ENCODE measurements at regions not wholly inside any gene's neighbourhood (a gene's known extent, or its start where the extent isn't known, plus 50 kb on each side); places are given as distances from the start of the nearest gene placed in this dataset.

DNA sequence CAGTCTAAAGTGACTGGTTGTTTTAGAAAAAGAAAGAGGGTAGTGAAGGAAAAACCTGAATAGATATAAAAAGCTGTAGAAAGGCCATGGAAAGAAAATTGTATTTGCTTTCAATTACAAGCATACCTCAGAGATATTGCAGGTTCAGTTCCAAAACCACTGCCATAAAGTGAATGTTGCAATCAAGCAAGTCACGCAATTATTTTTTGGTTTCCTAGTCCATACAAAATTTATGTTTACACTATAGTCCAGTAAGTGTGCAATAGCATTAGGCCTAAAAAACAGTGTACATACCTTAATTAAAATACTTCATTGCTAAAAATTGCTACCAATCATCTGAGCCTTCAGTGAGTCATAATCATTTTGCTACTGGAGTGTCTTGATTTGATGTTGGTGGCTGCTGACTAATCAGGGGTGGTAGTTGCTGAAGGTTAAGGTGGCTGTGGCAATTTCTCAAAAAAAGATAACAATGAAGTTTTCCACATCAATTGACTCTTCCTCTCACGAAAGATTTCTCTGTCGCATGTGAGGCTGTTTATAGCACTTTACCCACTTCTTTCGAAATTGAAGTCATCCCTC is 2003.8 kb upstream of the PIK3C3 start (continued):
- TF ChIP-seq EZH2 (IDR thresholded peaks at IDR 0.05; ENCODE audit: low read depth, low read length, severe bottlenecking) (no peak), BACH1 (IDR thresholded peaks at IDR 0.05; ENCODE audit: low read length) (no peak), RXRA (IDR thresholded peaks at IDR 0.05; ENCODE audit: insufficient read depth, low read depth, low read length) (no peak), TEAD4 (IDR thresholded peaks at IDR 0.05; ENCODE audit: low read depth, low read length) (no peak), POLR2A (IDR thresholded peaks at IDR 0.05; ENCODE audit: control extremely low read depth in 1 of 2, low read depth in 2 of 2, low read length in 2 of 2) (no peak), POLR2AphosphoS5 (IDR thresholded peaks at IDR 0.05; ENCODE audit: low read depth, low read length) (no peak)
- TF ChIP-seq, protein P1, sequence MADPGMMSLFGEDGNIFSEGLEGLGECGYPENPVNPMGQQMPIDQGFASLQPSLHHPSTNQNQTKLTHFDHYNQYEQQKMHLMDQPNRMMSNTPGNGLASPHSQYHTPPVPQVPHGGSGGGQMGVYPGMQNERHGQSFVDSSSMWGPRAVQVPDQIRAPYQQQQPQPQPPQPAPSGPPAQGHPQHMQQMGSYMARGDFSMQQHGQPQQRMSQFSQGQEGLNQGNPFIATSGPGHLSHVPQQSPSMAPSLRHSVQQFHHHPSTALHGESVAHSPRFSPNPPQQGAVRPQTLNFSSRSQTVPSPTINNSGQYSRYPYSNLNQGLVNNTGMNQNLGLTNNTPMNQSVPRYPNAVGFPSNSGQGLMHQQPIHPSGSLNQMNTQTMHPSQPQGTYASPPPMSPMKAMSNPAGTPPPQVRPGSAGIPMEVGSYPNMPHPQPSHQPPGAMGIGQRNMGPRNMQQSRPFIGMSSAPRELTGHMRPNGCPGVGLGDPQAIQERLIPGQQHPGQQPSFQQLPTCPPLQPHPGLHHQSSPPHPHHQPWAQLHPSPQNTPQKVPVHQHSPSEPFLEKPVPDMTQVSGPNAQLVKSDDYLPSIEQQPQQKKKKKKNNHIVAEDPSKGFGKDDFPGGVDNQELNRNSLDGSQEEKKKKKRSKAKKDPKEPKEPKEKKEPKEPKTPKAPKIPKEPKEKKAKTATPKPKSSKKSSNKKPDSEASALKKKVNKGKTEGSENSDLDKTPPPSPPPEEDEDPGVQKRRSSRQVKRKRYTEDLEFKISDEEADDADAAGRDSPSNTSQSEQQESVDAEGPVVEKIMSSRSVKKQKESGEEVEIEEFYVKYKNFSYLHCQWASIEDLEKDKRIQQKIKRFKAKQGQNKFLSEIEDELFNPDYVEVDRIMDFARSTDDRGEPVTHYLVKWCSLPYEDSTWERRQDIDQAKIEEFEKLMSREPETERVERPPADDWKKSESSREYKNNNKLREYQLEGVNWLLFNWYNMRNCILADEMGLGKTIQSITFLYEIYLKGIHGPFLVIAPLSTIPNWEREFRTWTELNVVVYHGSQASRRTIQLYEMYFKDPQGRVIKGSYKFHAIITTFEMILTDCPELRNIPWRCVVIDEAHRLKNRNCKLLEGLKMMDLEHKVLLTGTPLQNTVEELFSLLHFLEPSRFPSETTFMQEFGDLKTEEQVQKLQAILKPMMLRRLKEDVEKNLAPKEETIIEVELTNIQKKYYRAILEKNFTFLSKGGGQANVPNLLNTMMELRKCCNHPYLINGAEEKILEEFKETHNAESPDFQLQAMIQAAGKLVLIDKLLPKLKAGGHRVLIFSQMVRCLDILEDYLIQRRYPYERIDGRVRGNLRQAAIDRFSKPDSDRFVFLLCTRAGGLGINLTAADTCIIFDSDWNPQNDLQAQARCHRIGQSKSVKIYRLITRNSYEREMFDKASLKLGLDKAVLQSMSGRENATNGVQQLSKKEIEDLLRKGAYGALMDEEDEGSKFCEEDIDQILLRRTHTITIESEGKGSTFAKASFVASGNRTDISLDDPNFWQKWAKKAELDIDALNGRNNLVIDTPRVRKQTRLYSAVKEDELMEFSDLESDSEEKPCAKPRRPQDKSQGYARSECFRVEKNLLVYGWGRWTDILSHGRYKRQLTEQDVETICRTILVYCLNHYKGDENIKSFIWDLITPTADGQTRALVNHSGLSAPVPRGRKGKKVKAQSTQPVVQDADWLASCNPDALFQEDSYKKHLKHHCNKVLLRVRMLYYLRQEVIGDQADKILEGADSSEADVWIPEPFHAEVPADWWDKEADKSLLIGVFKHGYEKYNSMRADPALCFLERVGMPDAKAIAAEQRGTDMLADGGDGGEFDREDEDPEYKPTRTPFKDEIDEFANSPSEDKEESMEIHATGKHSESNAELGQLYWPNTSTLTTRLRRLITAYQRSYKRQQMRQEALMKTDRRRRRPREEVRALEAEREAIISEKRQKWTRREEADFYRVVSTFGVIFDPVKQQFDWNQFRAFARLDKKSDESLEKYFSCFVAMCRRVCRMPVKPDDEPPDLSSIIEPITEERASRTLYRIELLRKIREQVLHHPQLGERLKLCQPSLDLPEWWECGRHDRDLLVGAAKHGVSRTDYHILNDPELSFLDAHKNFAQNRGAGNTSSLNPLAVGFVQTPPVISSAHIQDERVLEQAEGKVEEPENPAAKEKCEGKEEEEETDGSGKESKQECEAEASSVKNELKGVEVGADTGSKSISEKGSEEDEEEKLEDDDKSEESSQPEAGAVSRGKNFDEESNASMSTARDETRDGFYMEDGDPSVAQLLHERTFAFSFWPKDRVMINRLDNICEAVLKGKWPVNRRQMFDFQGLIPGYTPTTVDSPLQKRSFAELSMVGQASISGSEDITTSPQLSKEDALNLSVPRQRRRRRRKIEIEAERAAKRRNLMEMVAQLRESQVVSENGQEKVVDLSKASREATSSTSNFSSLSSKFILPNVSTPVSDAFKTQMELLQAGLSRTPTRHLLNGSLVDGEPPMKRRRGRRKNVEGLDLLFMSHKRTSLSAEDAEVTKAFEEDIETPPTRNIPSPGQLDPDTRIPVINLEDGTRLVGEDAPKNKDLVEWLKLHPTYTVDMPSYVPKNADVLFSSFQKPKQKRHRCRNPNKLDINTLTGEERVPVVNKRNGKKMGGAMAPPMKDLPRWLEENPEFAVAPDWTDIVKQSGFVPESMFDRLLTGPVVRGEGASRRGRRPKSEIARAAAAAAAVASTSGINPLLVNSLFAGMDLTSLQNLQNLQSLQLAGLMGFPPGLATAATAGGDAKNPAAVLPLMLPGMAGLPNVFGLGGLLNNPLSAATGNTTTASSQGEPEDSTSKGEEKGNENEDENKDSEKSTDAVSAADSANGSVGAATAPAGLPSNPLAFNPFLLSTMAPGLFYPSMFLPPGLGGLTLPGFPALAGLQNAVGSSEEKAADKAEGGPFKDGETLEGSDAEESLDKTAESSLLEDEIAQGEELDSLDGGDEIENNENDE (IDR thresholded peaks at IDR 0.05; ENCODE audit: insufficient replicate concordance, low read length), result no peak

Data from H1 (cell line).